T-helper 2 cell (primary cell): ENCODE measurements at regions not wholly inside any gene's neighbourhood (a gene's known extent, or its start where the extent isn't known, plus 50 kb on each side); places are given as distances from the start of the nearest gene placed in this dataset.
A peak's percentile ranks its signal among the peaks of the same experiment; 100 is the strongest.

Source experiments
- DNase-seq, 5 experiments: peaks; one replicate each; pipeline versions ENCODE4 v3.0.0 to v3.0.0-alpha.2; 2012 to 2022

- DNase-seq = no peak
Observed at GRCh38 chr12:93015871-93016751, 87.0 kb upstream of the EEA1 start.

- no peak for DNase-seq
Observed at GRCh38 chr12:93016752-93017350, 87.8 kb upstream of the EEA1 start.

GRCh38 chr12:93018610-93019009, 89.5 kb upstream of the EEA1 start:
- DNase-seq = no peak

- no peak for DNase-seq
Observed at GRCh38 chr12:93019212-93019927, 90.3 kb upstream of the EEA1 start.

- DNase-seq = no peak
Observed at GRCh38 chr12:93019975-93020630, 91.0 kb upstream of the EEA1 start.

GRCh38 chr12:93020631-93021597, 91.8 kb upstream of the EEA1 start:
- no peak for DNase-seq

- DNase-seq = no peak
Observed at GRCh38 chr12:93022603-93023340, 93.7 kb upstream of the EEA1 start.

GRCh38 chr12:93025145-93026103, 96.3 kb upstream of the EEA1 start:
- DNase-seq = peak in 1 of 5 experiments; percentile 28

- no peak for DNase-seq
Observed at GRCh38 chr12:93027041-93027440, 97.9 kb upstream of the EEA1 start.

GRCh38 chr12:93029091-93029490, 100.0 kb upstream of the EEA1 start:
- DNase-seq = no peak

- DNase-seq = no peak
Observed at GRCh38 chr12:93031028-93031427, 101.9 kb upstream of the EEA1 start.

GRCh38 chr12:93032758-93033157, 103.7 kb upstream of the EEA1 start:
- DNase-seq = no peak

- no peak for DNase-seq
Observed at GRCh38 chr12:93033948-93034347, 104.9 kb upstream of the EEA1 start.

GRCh38 chr12:93039062-93039461, 110.0 kb upstream of the EEA1 start:
- DNase-seq = no peak

- DNase-seq = no peak
Observed at GRCh38 chr12:93039930-93040329, 110.8 kb upstream of the EEA1 start.

- no peak for DNase-seq
Observed at GRCh38 chr12:93040367-93040766, 111.3 kb upstream of the EEA1 start.

- no peak for DNase-seq
Observed at GRCh38 chr12:93041416-93041815, 112.3 kb upstream of the EEA1 start.

GRCh38 chr12:93042283-93042682, 113.2 kb upstream of the EEA1 start:
- DNase-seq = no peak

- DNase-seq = no peak
Observed at GRCh38 chr12:93042684-93043083, 113.6 kb upstream of the EEA1 start.
